HG03103 (cell line): ENCODE measurements at regions not wholly inside any gene's neighbourhood (a gene's known extent, or its start where the extent isn't known, plus 50 kb on each side); places are given as distances from the start of the nearest gene placed in this dataset.

Experiments used
- ATAC-seq: cut with Tn5 transposase; IDR thresholded peaks from one replicate; pipeline ENCODE4 v1.9.1; 2021; ENCODE audit warnings: low read depth; ENCODE audit not compliant: unreplicated experiment

DNA sequence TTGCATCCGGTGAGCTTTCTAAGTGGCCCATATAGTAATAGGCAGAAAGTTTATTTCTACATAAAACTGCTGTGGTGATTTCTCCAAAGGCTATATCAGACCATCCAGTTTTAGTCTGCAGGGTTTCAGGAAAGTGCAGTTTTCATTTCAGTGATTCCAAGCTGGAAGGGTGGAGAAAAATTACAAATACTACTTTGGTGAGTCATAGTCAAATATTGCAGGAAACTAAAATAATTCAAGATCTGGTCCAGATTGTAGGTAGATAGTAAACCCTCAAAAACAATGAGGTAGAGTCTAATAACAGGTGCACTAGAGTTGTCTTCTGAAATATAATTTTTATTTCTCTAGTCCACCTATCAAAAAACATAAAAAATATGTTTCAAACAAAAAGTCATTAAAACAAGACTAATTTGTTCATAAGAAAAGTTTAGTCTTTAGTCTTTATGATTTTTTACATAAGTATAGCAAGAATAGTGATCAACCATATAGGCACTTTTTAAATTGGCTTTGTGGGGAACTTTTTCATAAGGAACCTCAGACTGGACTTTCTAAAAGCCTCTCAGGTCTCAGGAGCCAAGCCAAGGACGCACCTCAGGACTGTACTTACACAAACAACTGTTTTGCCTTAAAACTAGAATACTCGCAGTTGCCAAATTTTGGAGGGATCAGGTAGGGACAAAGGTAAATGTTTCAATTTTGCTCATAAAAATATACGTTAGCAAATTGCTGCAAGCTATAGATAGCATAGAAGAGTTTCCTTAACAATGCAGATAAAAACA, 101.8 kb upstream of the TLR3 start:
- ATAC-seq: no peak

DNA sequence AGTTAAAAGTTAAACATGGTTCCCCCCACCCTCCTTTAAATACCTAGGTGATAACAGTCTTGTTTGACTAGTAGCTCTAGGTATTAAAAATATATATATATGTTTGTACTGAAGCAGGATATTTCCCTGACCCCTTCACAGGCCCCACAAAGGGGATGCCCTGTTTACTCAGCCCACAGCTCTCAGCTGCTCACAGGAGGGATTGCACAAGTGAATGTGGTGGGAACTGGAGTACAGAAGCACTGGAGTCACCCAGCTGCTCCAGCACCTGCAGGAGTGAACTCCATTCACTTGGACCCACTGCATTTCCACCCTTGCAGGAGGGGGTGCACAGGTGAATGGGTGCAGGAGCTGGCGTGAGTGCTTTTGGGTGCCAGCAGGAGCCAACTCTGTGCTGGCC, 99.3 kb upstream of the TLR3 start:
- no peak for ATAC-seq

DNA sequence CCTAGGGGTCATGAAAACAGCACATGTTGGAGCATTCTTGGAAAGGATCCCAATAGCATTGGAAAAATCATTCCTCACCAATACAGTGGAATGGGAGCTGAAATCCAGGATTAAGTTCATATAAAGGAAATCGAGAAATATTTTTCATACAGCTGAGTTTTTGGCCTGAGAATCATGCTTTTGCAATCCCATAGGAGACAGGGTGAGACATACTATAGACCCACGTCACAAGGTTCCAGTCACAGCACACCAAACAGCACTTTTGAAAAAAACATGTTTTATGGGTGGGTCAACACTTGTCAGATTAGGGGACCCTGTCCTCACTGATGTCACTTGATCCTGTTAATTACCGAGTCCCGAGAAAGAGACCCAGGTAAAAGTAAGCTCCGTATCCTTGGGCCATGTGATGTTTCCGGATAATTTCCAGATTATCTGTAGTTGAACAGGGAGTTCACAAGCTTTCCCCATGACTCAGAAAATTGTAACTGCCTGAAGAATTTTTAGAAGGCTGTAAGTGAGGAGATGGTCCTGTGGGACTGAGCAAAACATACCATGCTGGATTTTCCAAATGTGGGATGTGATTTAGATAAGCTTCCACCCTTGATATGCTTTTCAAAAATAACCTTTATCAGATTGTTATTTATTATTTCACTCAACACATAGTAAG, 80.9 kb upstream of the TLR3 start:
- no peak for ATAC-seq

- ATAC-seq: no peak
These were observed 77.2 kb upstream of the TLR3 start for GRCh38 chr4:185991770-185992169.

DNA sequence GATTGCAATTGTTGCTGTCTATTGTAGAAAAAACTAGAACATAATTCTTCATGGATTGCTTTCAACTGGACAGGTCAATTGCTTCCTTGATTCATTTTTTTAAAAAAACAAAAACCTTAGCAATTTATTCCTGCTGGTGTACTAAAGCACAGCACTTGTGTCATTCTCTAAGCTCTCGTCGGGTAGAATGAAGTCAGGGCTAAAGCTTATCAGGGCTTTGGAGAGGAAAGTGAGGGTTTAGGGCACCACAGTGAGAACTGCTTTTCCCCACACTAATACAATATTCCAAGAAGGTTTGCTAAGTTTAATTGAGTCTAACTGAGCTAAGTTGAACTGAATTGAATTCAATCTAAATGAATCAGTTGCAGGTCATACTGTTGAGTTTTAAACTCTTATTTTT, 76.4 kb upstream of the TLR3 start:
- no peak for ATAC-seq

- no peak for ATAC-seq
These were observed 75.5 kb upstream of the TLR3 start for GRCh38 chr4:185993328-185993973.

- no peak for ATAC-seq
These were observed 74.2 kb upstream of the TLR3 start for GRCh38 chr4:185994750-185995149.

DNA sequence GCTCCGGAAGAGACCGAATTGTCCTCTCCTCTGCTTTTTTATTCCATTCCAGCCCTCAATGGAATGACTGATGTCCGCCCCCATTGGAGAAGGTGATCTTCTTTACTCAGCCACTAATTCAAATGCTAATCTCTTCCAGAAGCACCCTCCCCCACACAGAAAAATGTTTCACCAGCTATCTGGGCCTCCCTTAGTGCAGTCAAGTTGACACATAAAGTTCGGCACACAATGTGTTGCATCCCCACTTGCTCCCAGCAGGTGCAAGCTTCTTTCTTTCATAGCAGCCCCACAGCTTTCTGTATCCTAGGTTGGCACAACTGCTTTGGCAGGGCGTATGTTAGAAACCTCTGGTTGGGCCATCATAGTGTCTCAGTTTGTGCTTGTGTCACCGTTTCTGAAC, 73.3 kb upstream of the TLR3 start:
- no peak for ATAC-seq

- ATAC-seq: no peak
These were observed 71.7 kb upstream of the TLR3 start for GRCh38 chr4:185997296-185997695.

DNA sequence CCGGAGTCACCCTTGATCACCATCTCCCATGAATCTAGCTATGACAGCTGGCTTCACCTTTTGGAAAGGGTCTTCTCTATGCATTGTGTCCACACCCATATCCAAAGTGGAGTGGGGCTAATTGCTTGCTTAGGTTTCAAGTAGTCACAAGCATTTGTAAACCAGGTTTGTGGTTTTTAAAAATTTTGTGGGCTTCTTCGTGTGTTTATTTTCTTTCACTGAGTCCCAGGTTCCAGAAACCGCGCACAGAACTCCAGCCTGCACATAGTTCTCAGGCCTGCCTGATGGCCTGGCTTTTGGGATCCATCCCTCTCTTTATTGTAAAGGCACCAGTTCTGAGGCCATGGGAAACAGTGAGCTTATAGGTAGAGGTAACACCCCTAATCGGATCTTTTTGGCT, 70.2 kb upstream of the TLR3 start:
- ATAC-seq: no peak

DNA sequence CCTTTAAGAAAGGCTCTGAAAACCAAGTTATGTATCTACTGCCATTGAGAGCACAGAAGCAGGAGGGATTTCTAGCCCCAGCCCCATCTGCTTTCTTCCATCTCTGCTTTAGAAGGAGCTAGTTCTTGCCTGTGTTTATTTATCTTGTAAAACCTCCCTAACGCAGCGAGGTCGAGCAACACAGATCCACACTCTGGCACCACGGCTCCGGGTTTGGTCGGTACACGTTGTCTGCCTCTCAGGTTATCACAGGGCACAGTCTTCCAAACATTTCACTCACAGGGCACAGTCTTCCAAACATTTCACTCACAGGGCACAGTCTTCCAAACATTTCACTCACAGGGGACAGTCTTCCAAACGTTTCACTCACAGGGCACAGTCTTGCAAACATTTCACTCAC, 69.7 kb upstream of the TLR3 start:
- ATAC-seq: no peak

- no peak for ATAC-seq
These were observed 66.1 kb upstream of the TLR3 start for GRCh38 chr4:186002853-186003252.

DNA sequence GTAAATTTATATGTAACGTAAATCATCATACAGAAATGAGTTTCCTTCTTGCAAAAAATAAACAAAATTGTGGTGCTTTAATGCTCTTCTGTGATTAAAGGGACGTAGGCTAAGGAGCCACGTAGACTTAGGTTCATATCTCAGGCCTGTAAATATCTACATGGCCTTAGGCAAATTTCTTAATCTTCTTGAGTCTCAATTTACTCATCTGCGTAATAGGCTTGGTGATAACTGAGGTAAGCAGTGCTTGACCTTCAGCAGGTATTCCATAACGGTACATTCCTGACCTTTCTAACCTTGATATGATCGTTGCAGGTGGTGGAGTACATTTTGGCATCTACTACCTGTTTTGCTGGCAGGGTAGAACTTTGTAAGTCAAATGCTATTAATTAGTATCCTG, 65.2 kb upstream of the TLR3 start:
- ATAC-seq: no peak

DNA sequence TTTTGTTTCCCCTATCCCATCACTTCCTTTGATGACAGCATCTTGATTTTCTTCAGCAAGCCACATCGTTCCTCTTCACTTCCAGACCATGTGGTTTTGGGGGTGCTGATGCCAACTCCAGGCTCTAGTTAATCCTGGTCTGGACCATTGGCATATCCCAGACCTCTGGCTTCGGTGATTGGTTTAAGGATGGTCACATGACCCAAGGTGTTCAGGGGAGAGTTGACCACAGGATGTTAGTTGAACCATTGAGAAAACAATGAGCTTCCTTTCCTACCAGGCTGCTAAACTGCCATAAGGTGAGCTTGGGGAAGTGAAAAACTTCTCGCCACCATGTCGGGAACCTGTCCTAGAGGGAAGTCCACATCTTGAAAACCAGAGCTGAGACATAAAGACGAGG, 60.9 kb upstream of the TLR3 start:
- no peak for ATAC-seq

GRCh38 chr4:186009976-186010375, 59.0 kb upstream of the TLR3 start:
- ATAC-seq: no peak

DNA sequence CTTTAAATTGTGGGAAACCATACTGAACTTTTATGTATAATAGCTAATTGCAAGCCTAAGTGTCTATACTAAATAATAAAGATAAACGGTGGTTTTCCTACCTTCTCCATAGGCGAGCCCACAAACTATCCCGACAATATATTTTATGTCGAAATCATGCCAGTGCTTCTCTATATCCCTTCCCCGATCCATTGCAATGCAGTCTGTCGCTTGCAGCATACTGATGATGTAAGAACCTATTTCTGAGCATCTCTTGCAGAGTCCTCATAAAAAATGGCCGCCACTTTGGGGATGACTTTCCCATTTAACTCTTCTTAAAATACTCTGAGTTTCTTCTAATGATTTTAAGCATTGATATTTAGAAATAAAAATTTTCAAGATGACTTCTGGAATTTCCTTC, 58.1 kb upstream of the TLR3 start:
- no peak for ATAC-seq

DNA sequence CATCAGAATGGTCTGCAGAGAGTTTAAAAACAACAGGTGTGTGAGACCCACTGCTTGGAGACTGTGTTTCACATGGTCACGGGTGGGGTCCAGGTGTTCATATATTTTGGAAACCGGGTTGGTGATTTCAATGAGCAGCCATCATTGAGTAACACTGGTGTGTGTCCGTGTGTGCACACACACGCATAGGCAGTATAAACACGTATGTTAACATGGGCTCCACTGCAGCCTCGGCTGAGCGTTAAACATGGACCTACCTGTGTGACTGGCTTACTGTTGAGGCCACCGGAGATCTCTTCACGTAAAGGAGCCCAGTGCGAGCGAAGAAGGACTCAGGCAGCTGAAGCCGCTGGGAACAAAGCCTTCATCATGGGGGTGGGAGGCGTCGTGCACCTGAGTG, 56.9 kb upstream of the TLR3 start:
- ATAC-seq: no peak

DNA sequence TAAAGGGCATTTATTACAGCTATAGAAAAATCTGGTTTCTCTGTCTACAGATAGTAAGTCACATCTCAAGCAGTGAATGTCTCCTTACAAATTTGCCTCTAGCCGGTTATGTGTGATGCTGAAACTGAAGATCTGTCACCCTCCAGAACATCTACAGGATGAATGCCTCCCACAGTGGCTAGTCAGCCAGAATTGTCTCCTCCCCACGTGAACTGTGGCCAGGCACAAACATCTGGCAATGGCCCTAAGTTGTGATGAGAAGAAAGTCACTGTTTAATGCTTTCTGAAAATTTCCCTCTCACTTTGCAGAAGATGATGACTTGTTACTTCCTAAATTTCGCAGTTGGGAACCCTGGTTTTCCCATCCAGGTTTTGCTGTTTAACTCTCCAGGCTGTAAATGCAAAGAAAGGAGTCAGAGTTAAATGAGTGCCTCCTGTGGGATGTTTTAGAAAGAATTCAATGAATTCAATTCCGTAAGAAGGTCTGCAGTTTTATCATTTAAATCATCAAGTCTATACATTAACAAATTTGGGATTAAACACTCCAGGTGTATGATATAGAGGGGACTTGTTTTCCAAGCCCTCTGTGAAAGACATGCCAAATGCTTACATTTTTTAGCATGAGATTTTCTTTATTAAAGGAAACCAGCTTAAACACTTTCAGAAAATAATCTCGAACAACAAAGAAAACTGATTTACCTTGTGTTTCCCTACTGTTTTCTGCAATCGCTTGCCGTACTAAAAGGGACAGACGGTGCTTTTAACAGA, 55.4 kb upstream of the TLR3 start:
- no peak for ATAC-seq

- no peak for ATAC-seq
These were observed 53.6 kb upstream of the TLR3 start for GRCh38 chr4:186015212-186015817.

- no peak for ATAC-seq
These were observed 52.2 kb upstream of the TLR3 start for GRCh38 chr4:186016796-186017195.

DNA sequence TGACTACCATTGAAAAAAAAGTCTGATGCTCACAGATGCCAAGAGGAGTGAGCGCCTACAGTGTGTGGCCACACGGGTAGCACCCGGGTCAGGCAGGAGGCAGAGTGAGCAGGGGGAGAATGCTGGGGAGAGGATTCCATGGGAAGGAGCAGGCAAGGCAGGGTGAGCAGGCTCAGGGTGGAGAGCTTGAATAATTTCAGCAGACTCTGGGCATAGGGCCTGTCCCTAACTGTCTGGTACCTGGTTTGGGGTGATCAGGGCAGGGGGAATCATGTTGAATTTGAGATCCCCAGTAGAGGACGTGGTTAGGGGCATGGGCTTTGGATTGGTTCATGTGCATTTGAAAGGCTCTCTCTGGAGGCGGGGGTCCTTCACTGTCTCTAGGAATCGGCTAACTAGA, 51.2 kb upstream of the TLR3 start:
- no peak for ATAC-seq
